Myocyte (in vitro differentiated cells): ENCODE measurements at regions not wholly inside any gene's neighbourhood (a gene's known extent, or its start where the extent isn't known, plus 50 kb on each side); places are given as distances from the start of the nearest gene placed in this dataset.
"Not testable (repeated sequence)": the region's sequence is repeated elsewhere in the genome, so short reads cannot be mapped to it uniquely, and the experiment has no call there.

ENCODE experiments used
- DNase-seq: peaks from one replicate; pipeline ENCODE4 v3.0.0-alpha.2; 2012; ENCODE audit warnings: low read depth

DNA sequence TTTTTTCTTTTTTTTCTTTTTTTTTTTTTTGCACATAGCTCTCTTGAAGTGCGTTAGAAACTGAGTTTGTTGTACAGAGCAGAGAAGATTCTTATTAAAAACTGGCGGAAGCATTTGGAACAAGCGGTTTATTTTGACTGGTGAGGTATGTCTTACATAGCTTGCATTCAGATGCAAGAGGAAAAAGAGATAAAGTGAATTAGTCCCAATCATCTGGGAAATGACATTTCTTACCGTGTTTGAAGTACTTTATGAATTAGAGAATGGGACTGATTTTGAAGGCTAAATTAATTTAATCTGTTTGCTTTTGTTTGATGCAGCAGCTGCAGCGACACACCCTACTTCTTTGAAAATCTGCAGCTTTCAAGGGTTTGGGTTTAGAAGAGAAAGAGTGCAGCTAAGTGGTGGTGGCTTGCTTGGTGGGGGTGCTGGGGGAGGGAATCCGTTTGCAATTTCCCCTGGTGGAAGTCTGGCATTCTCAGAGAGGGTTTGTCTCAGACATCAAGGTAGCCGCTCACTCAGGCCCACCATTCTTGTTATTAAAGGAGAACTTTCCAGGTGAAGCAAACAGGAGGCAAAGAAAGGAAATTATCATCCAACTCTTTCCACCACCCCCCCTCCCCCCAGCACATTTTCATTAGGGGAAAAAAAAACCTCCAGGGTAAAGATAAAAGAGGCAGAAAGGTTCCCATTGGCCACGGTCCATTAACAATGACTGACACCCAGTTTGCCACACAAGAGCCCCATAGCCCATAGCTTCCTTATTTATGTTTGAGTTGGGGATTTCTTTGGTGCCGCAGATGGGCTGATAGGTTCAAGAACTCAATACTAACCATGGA lies 231.7 kb downstream of the SKIDA1 start:
- DNase-seq = no peak

DNA sequence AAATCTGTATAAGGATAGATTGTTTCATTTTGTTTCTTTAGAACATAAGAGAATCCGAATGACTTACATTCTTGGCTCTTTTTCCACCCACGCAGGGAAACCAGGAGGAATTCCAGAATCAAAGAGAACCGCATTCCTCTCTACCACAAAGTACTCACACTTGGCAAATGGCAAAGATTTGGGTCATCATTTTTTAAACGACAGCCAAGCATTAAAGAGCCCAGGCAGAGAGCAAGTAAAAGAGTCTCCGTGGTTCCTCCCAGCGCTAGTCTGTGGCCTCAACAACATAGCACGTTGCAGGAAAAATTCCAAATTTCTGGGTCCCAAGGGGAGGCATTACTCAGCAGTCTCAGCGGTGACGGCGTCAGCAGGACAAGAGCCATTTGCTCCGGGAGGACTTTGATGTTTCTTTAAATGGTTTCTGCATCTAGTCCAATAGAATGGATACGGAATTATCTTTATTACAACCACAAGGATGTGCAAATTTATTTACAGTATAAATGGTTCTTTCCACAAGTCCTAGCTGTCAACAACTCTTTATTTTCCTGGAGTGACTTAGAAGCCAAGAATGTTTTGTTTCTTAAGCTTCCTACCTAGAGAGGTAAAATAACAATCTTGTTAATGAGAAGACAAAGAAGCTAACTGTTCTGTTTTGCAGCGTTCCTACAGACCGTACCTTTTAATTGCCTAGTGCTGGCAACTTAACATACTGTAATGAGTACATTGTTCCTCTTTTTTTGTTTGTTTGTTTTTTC lies 232.5 kb downstream of the SKIDA1 start:
- peak; percentile 95 for DNase-seq

DNA sequence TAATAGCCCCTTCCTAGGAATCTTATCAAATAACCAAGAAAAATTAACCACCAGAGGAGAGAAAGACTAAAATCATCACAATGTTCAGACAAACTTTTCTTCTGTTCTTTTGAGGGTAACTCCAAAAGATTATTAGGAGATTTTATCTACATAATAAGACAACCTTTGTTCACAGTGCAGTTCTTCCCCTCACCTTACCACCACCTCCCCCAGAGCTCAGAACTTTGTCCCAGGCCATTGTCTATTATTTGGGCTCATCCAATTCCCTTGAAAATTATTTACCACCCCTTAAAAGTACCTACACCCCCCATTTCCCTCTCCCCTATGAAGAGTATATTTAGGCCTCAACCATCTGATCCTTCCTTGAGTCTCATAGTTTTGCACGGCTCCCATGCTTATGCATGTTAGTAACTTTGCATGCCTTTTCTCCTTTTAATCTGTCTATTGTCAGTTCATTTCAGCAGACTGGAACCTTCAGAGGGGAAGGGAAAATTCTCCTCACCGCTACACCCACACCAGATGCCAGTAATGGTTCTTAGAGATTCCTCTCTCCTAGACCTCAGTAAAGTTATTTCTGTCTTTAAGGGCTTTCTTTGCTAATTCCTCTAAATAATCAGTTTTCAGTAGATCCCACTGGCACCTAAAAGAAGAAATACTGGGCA lies 234.9 kb downstream of the SKIDA1 start:
- no peak for DNase-seq

DNA sequence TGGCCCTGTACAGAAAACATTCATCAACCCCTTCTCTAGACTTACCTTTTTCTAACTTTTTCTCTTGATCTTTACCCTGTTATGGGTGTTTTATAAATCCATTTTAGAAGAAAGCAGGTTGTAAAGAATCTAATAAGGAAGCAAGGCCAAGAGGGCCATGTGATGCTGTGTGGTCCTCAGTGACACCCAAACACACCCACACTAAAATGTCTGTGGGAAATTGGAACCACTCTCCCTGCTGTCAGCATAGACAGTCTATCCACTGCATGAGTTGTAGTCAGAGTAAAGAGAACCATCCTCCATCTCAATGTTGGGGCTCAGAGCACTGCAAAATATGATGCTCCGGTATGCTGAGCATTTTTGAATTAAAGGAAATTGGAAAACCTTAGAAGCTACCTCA lies 235.5 kb downstream of the SKIDA1 start:
- DNase-seq = peak; percentile 49

DNA sequence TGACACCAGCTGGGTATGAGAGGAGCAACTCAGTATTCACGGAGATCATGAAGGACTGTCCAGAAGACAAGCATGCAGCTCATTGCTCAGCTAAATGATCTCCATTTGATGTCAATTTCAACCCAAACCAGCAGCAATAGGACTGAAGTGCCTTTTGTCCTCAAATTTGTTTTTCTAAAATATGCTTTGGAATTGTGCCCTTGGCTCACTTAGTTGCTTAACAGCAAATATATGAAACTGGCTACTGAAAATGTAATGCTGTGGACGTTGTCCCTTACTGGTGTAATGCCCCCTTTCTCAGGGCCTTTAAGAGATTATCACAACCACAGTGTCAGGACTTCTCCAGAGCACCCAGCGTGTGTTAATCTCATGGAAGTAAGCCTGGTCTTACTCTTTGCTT lies 236.2 kb downstream of the SKIDA1 start:
- no peak for DNase-seq

DNA sequence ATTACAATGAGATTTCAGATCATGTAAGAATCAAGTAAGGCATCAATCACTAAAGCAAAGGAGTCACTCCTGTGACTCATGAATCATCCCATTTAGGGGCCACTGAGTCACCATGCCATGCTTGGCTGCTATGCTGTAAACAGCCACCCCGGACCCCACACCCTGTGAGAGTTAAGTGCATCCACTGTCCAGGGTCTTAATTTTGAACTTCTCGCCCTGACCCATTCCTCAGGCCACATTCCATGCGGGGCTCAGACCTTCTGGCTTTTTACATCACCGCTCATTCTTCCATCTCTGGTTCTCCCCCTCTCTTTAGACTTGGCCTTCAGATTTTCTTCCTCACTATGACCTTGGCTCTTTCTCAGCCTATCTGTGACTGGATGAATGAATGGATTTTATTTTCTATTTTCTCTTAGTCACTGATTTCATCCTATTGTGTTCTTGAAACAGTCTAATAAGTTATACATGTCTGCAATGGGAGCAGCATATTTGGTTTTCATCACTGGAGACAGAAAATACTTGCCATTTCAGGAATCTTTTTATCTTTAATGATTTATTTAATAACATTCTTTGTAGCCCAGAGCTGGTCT lies 239.6 kb downstream of the SKIDA1 start:
- DNase-seq = no peak

DNA sequence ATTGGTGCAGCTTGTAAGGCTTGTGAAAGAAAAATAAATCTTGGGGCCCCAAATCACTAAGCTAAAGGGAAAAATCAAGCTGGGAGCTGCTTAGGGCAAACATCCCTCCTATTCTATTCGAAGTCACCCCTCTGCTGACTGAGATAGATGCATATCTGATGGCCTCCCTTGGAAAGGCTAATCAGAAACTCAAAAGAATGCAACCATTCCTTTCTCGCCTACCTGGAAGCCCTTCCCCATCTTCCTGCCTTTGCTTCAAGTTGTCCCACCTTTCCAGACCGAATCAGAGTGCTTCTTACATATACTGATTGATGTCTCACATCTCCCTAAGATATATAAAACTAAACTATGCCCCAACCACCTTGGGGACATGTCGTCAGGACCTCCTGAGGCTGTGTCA lies 240.3 kb downstream of the SKIDA1 start:
- DNase-seq = no peak

DNA sequence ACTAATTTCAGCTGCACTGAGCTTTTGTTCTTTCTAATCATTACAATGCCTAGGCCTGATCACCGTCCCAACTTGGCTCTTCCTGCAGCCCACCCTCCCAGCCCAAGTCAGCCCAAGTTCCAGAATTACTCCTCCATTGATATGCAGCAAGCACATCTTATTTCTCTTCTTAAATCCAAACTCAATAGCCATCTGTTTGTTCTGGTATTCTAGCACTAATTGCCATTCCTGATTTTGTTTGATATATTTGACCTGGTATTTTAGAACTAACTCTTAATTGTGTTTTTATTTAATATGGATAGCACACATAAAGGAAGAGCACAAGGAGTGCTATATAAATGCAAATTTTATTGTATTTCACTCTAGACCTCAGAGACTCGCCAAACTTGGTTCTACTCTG lies 241.2 kb downstream of the SKIDA1 start:
- no peak for DNase-seq

DNA sequence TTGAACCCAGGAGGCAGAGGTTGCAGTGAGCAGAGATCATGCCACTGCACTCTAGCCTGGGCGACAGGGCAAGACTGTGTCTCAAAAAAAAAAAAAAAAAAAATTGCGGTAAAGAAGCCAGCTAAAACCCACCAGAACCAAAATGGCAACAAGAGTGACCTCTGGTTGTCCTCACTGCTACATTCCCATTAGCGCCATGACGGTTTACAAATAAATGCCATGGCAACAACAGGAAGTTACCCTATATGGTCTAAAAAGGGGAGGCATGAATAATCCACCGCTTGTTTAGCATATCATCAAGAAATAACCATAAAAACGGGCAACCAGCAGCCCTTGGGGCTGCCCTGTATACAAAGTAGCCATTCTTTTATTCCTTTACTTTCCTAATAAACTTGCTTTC lies 242.4 kb downstream of the SKIDA1 start:
- not testable (repeated sequence) for DNase-seq

DNA sequence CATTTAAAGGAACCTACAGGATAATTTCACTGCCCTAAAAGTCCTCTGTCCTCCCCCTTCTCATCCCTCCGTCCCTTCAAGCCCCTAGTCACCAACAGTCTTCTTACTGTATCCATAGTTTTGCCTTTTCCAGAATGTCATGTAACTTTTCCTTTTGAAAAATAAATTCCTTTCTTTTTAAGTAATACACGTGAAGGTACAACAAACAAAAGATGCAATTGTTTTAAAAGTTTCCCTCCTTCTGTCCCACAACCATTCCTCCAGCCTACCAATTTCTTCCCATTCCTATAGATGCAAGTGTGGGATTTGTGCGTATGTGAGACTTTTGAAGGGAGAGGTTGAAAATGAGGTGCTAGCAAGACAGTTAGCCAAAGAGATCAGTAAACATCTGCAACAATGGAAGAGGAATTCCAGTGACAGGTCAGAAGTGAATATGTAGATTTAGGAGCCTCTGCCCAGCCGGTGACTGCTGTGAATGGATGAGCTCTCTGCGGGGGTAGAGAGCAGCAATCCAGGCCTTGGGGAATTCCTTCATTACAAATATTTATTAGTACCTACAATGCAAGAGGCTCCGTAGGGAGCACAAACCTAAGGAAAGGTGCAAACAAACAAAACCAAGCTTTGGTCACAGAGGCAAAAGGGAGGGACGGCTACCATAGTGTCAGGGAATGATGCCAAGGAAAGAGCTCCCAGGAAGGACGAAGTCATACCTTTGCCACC lies 243.6 kb downstream of the SKIDA1 start:
- no peak for DNase-seq

DNA sequence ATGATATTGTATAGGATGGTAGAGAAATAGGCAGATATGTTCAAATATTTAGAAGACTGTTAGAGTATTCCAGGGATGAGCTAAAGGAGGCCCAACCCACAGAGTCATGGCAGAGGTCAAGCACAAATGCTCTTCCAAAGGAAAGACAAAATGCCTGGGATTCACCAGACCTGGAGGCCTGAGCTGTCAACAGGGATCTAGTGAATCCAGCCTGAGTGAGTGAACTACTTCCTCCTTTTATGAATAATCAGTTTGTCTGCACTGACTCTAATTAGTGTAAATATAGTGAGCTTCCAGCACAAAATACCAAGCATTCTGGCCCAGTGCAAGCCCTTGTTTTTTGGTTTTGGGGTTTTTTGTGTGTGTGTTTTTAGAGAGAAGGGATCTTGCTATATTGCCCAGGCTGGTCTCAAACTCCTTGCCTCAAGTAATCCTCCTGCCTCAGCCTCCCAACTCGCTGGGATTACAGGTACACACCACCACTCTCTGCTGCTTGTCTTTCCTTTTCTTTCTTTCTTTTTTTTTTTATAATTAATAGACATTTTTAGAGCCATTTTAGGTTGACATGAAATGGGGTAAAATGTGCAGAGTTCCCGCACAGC lies 244.4 kb downstream of the SKIDA1 start:
- DNase-seq = no peak

DNA sequence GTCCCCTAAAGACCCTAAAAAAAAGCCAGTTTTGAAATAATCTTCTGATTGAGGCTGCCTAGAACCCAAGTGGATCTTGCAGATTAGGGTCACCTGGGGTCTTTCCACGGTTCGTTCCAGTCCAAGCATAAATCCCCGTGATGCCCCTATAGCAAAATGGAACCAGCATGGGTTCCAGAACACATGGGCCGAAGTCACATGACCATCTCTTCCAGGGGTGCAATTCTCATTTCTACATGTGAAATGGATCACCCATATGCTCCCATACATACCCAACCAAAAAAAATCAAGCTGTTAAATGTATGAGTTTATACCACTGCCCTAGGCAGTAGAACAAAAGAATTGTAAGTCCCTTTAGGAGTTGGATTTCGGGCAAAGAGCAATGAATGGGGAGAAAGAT lies 245.4 kb downstream of the SKIDA1 start:
- no peak for DNase-seq

DNA sequence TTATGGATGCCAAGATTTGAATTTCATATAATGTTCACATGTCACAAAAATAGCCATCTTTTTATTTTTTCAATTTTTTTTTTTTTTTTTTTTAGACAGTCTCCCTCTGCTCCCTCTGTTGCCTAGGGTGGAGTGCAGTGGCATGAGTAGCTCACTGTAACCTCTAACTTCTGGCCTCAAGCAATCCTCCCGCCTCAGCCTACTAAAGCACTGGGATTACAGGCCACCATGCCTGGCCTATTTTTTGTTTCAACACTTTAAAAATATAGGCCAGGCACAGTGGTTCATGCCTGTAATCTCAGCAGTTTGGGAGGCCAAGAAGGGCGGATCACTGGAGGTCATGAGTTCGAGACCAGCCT lies 246.3 kb downstream of the SKIDA1 start:
- DNase-seq = no peak

DNA sequence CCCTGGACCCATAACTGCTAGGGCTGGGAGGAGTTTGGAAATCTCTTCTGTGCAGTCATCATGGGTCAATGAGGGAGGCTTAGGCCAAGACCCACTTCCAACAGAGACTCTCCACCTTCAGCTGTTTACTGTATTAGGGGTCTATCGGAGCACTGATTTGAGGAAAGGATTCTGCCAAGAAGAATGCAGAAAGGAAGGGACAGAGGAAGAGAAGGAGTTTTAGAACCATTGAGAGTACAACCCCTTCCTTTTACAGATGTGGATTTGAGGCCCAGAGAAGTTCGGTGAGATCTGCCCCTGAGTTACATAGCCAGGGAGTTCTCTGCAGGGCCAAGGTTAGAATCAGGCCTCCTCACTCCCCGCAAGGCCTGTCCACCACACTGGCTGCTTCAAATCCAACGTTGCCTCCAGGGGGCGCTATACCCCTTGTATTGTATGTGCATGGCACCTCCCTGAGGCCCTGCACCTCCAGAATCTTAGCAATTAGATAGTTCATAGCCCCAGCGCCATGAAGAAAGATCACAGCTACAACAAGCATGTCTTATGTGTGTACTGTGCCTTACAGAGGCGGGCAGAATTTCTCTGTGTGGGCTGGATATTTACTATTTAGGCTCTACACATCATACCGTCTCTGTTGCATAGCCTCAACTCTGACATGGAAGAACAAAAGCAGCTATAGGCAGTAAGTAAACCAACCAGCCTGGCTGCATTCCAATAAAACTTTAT lies 246.8 kb downstream of the SKIDA1 start:
- peak; percentile 93 for DNase-seq

DNA sequence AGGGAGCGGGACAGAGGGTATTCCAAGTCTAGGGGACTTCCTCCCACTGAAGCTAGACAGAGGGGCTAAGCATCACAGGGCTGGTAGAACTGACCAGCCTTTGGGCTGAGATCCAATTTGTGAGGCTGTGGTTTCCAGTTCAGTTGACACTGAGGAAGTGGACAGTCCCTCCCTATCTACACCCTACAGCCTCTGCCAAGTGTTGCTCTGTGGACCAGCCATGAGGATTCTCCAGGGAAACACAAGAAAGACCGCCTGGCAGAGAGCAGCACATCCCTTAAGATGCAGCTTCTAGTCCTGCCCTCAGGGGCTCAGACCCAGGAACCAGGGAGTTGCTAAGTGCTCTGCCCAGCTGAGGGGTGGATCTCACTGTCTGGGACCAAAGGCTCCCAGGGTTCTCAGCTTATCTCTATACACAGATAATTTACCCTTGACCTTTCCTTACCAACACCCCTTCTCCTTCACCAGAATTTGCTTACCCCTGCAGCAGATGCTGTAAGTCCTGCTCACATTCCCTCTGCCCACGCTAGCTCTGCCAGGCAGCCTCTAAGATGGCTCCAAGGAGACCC lies 252.0 kb downstream of the SKIDA1 start:
- DNase-seq = no peak

DNA sequence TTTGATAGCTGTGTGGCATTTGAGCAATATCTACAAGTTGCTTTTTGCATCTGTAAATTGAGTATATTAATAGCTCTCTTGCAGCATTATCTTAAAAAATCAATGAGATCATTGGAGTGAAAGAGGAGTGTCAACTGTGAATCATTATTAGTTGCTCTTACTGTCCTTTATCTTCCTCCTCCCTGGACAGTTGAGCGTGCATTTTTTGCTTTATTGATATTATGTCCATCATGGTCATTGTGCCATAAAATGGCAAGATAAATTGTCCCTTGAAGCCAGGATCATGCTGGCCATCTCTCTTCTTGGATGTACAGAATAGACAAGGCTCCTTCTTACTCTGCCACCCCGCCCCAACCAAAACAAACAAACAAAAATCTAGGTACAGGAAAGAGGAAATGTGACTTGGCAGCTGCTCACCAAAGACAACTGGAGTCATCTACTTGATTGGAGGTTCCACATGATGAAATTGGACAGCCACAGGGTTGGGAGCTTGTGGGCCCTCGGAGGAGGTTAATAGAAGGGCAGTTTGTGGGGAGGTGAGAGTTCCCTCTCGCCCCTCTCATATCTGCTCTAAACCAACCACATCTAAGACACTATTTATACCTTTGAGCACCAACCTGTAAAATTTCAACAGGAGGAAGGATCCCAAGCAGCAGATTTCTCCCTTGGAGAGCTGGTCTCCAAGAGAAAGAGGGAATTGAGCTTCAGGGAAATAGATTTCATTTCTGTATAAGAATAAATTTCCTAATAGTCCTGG lies 252.7 kb downstream of the SKIDA1 start:
- DNase-seq = no peak

DNA sequence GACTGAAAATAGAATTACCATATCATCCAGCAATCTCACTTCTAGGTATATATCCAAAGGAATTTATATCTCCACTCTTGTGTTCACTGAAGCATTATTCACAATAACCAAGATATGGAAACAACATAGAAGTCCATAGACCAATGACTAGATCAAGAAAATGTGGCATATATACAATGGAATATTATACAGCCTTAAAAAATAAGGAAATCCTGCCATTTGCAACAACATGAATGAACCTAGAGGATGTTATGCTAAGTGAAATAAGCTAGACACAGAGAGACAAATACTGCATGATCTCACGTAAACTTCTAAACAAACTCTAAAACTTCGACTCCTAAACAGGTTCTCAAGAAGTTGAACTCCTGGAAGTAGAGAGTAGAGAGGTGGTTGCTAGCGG lies 254.5 kb downstream of the SKIDA1 start:
- no peak for DNase-seq

DNA sequence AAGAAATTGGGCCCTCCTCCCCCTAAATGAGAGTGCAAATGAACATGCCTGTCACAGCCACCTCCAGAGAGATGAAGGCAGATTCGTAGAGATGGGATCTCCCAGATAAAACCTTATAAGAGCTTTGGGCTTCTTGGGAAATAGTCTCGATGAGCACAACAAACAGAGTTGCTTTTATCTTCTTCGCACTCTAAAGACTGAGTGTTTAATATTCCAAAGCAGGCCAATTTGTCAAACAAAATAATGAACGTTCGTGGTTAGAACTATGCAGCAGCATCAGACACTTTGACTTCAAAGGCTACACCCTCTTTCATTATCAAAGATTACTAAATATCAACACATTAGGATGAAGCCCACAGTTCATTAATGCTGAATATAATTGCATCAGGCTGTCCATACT lies 256.2 kb downstream of the SKIDA1 start:
- DNase-seq = no peak

DNA sequence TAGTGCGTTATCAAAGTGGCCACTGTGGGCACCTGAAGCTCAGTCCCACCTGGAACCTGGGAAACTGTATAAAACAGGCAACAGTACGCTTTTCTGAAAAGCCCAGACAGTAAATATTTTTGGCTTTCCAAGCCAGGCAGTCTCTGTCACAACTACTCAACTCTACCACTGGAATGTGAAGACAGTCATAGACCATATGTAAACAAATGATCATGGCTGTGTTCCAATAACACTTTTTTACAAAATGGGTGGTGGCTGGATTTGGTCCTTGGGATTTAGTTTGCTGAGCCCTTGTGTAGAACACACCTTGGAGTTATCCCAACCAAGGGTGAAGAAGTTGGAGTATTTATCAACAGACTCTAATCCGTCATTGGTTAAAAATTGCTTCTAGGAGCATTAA lies 259.9 kb downstream of the SKIDA1 start:
- no peak for DNase-seq
